ENCODE measurements at regions not wholly inside any gene's neighbourhood (a gene's known extent, or its start where the extent isn't known, plus 50 kb on each side); places are given as distances from the start of the nearest gene placed in this dataset.

- TF ChIP-seq NR3C1 (CRISPR knock-in tag; IDR thresholded peaks at IDR 0.05) (no peak), SMC3 (IDR thresholded peaks at IDR 0.05; ENCODE audit: low read length) (no peak), KDM3A (CRISPR knock-in tag; IDR thresholded peaks at IDR 0.05; ENCODE audit: low read depth) (no peak), KAT7 (CRISPR knock-in tag; IDR thresholded peaks at IDR 0.05; ENCODE audit: borderline replicate concordance) (no peak), ZC3H13 (CRISPR knock-in tag; IDR thresholded peaks at IDR 0.05) (no peak), SP1 (IDR thresholded peaks at IDR 0.05) (no peak), SP1 (CRISPR knock-in tag; IDR thresholded peaks at IDR 0.05) (no peak), ZNF296 (CRISPR knock-in tag; conservative IDR thresholded peaks at IDR 0.05) (no peak), TAF1 (CRISPR knock-in tag; IDR thresholded peaks at IDR 0.05) (no peak), EZH2 (conservative IDR thresholded peaks at IDR 0.05; ENCODE audit: low read depth, low read length) (no peak), CAMTA2 (CRISPR knock-in tag; IDR thresholded peaks at IDR 0.05; ENCODE audit: borderline replicate concordance) (no peak), HCFC1 (IDR thresholded peaks at IDR 0.05; ENCODE audit: low read depth, low read length) (no peak), POLR2A (IDR thresholded peaks at IDR 0.05; ENCODE audit: insufficient read depth in 1 of 2, low read depth in 2 of 2, low read length in 2 of 2) (no peak), ZNF484 (CRISPR knock-in tag; IDR thresholded peaks at IDR 0.05; ENCODE audit: borderline replicate concordance, low read depth) (no peak)
- TF ChIP-seq, protein P1, sequence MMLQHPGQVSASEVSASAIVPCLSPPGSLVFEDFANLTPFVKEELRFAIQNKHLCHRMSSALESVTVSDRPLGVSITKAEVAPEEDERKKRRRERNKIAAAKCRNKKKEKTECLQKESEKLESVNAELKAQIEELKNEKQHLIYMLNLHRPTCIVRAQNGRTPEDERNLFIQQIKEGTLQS (CRISPR knock-in tag; IDR thresholded peaks at IDR 0.05), result no peak
Observed at GRCh38 chr15:92773340-92773739, 117.8 kb upstream of the FAM174B start.
